Right ventricle myocardium superior (tissue), 1 donor: ENCODE measurements at regions not wholly inside any gene's neighbourhood (a gene's known extent, or its start where the extent isn't known, plus 50 kb on each side); places are given as distances from the start of the nearest gene placed in this dataset.

ENCODE experiments used
- ATAC-seq: fragments of 200-7000 bp; cut with Tn5 transposase; one replicate; pipeline ENCODE4 v1.9.1; 2020; ENCODE audit warnings: mild to moderate bottlenecking; ENCODE audit not compliant: poor library complexity
- DNase-seq: peaks from one replicate; pipeline ENCODE4 v3.0.0-alpha.2; 2020
- intact Hi-C: fragments of 100-400 bp; cut with DNase I; formaldehyde crosslinking; loops from one replicate; pipeline ENCODE4 v1.11.2; 2022
- donor health status: DM: no; HTN: yes; CAD: no; lungs with severe emphysema.

DNA sequence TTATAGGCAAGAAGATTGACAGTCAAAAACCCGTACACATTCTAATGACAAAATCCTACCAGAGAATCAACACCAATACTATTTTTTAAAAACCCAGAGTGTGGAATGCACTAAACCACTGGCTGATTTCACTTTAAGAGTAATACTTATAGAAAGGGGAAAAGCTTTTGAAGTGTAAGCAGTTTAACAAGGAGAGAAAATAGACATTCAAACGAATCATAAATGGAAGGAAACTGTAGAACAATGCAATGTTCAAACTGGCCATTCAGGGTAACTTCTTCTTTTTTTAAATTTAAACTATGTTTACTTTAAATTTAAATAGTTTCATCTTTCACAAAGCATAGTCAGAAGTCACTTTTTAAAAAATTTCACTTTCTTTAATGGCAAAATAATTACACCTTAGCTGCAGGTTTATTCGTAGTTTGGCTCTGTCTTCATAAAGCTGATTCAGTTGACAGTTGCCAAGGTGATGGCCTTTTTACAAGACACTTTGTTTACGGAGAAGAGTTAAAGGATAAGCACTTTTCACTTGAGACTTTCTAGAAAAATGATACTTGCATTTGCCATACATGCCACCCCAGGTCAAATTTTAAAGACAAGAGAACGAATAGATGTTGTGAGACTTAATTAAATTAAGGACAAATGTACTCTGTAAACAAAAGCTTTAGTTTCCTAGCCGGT is 82.4 kb upstream of the KLF3 start:
- no peak for ATAC-seq
- intact Hi-C loops, result no loop called here
- no peak for DNase-seq

DNA sequence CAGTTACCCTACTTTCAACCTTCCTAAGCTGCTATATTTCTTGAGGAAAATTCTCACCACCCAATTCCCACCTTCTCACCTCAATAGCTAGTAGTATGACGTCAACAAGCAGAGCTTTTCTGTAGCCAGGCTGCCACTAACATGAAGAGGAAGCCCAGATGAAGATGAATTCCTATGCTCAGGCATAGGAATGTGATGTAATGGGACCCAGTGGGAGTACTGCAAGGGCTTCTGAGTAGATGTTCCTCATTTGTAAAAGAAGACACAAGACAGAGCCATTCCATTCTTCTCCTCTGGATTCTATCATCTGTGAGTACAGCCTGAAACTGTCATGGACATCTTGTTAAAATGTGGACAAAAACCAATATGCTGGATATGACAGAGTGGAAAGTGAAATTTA is 81.6 kb upstream of the KLF3 start:
- DNase-seq, result no peak
- peak; percentile 58 for ATAC-seq
- intact Hi-C loops, result no loop called here

DNA sequence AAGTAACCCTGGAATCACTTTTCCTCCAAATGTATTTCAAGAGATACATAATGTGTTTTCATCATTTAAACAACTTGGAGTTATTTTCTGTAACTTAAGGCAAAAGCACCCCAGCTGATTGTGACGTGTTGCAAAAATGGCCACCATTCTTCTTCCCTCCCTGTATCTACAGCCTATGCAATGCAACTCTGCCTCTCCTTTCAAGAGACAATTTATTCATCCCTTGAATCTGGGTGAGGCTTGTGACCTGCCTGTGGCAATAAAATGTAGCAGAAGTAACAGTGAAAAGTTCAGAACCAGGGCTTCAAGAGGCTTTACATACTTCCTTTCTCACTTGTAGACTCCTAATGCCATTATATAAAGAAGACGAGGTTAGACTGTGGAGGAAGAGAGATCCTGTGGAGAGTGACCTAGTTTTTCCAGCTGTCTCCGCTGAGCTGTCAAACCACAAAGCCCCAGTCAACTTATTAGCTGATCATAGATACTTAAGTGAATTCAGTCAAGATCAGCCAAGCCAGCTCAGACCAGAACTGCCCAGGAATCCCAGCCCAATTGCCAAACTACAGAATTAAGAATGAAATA is 81.0 kb upstream of the KLF3 start:
- intact Hi-C loops, result no loop called here
- no peak for ATAC-seq
- no peak for DNase-seq

DNA sequence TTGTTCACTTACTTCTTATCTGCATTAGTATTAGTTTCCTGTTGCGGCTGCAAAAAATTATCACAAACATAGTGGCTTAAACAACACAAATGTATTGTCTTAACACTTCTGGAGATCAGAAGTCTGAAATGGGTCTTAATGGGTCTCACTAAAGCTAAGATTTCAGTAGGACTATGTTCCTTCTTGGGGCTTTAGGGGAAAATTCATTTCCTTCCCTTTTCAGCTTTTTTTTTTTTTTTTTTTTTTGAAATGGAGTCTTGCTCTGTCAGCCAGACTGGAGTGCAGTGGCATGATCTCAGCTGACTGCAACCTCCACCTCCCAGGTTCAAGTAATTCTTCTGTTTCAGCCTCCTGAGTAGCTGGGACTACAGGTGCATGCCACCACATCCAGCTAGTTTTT is 78.1 kb upstream of the KLF3 start:
- intact Hi-C loops, result no loop called here
- DNase-seq (no peak), ATAC-seq (no peak)

DNA sequence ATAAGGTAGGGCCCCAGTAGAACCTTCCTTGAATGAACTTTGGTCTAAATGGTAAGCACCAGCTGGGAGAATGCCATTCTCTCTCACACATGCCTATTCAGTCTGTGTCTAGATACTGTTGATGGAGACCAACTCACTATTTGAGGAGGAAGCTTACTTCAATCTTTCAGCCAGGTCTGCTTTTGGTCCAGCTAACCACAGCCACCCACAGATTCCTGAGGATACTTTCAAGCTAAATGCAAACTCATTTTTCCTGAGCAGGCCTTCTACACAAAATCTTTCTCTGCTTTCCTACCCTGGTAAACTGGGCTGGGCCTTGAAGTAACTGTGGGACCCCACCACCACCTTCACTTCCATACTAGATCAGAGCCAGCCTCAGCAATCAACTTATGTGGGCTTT is 76.9 kb upstream of the KLF3 start:
- ATAC-seq (no peak), DNase-seq (no peak)
- intact Hi-C loops, result no loop called here

DNA sequence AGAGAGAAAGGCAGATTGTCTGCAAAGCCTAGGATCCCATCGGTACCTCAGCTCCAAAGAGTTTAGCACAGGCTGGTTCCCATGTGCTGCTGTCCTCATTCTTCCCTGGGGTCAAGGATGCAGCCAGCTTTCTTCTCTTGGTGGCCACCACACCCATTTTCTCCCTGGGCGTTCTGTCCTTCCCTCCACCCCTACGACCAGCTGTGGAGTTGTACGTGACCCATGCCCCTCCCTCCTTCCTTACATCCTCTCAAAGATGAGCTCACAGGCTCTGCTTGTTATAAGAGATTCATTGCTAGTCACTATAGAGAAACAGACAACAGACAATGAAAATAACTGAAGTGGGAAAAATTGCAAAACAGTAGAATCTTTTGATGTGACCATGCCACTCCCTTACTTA is 74.0 kb upstream of the KLF3 start:
- ATAC-seq (peak; percentile 38), DNase-seq (no peak)
- intact Hi-C loops, result no loop called here

DNA sequence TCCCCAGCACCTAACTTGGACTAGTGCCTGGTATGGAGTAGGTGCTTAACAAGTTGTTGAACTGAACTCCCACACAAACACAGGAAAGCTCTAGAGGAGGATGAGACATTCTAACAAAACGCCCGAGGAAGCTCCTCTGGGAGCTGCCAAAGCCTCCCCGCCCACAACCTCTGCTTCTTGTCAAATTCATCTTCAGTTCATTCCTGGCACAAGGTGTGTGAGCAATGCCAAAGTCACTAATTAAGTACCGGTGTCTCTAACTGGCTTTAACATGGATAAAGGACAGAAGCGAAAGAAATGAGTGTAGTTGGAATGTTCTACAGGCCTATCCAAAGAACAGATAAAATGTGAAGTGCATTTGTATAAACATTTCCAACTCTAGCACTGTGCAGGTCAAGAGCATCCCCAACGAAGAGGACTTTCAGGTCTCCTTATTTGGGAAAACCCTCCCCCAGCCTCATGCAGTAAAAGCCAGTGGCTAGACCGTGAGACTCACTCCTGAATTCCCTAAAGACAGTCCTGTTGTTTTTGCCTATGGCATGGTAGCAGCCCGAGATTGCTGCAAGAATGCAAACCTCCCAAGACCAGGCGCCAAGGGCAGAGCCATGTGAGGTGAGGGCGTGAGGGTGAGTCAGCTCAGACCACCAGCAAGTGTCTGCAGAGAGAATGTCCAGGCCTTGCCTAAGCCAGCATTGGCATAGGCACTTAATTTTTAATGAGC is 72.2 kb upstream of the KLF3 start:
- ATAC-seq (no peak), DNase-seq (no peak)
- intact Hi-C loops, result no loop called here

DNA sequence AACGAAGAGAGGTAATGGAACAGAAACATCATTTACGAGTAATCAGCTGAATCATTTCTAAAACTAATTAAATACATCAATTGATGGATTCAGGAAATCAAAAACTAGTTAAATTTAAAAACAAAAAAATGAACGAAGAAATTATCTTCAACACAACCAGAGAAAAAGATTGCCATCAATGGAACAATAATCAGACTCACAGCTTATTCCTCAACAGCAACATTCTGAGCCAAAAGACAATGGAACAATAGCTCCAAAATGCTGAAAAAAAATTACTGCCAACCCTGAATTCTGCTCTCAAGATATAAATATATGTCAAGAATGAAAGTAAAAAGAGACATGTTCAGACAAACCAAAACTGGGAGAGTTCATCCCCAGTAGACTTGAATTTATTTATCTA is 65.5 kb upstream of the KLF3 start:
- intact Hi-C loops, result no loop called here
- DNase-seq, result no peak
- no peak for ATAC-seq

DNA sequence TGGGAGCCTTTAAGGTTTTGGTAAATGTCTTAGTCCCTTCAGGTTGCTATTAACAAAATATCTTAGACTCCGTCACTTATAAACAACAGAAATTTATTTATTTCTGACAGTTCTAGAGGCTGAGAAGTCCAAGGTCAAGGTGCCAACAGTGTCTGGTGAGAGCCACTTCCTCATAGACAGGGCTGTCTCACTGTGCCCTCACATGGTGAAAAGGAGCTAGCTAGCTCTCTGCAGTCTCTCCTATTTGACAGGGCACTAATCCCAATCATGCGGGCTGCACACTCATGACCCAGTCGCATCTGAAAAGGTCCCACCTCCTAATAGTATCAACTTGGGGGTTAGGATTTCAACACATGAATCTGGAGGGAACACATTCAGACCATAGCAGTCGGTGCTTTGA is 63.4 kb upstream of the KLF3 start:
- no peak for ATAC-seq
- no peak for DNase-seq
- intact Hi-C loops, result no loop called here

DNA sequence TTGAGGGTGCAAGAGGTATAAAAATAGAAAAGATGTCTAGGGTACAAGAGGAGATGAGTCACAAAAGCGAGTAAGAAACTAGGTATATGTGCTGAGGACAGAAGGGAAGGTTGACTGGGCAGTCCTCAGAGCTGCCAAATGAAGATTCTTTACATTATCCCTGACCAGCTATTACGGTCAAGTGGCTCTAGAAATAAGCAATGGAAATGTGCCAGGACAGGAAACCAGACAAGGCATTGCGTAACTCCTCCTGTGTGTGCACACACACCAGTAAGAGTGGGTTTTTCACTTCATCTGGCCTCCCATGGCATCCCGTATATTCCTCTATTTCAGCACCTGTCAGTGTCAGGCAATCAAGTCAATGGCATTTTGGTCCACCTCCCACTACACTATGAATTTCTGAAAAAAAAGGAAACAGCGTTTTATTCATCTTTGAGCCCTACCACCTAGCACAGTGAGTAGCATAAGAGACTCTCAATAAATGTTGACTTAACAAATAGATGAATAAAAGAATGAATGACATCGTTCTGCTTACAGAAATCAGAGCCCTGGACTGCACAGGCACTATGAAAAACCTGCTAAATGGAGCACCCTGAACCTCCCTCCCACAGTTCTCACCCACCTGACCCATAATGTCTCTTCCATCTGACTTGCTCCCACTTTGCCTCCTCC is 62.6 kb upstream of the KLF3 start:
- intact Hi-C loops, result no loop called here
- no peak for DNase-seq
- ATAC-seq, result no peak

DNA sequence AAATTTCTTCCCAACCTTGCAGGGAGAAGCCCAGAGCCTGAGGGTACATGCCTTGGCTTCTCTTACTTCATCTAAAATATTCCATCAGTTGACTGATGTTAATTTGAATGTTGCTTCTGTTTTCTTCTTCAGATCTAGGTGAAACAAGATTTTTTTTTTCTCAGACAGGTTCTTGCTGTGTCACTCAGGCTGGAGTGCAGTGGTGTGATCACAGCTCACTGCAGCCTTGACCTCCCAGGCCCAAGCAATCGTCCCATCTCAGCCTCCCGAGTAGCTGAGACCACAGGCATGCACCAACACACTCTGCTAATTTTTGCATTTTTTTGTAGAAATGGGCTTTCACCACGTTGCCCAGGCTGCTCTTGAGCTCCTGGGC is 62.1 kb upstream of the KLF3 start:
- intact Hi-C loops, result no loop called here
- DNase-seq (no peak), ATAC-seq (no peak)

DNA sequence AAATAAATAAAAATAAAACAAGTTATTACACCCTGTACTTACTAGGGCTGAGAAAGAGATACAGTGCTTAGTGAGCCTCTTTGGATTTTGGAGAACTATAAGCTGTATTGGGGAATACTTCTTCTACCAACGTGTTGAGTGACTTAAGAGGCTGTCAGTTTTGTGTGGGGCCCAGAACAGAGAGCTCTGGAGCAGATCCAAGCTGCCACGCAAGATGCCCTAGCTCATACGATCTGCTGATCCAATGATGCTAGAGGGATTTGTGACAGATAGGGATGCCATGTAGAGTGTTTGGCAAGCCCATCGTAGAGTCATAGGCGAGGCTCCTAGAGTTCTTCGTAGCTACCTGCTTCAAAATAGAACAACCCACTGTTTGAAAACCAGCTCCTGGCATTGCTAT is 60.3 kb upstream of the KLF3 start:
- ATAC-seq, result no peak
- intact Hi-C loops, result no loop called here
- no peak for DNase-seq

DNA sequence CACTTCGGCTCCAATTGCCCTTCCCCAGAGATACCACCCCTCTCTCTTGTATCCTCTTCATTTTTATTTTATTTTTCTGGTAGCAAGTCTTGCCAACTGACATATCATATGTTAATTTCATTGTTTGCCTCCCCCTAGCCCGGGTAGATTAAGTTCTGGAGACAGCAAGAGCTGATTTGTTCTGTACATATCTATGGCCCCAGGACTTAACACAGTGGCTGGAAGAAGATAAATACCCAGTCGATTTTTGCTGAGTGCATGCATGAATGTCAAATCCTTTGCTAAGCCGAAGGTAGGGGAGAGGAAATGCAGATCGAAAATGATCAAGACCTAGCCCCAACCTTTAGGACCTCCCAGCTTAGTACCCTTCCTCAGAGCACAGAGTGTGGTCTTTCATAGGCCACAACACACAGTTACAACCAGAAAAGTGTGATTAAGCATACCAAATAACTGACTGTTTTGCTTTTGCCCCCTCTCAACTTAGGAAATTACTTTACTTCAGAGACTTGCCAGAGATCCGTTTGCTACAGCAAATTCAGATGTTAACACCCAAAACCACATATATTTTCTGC is 58.7 kb upstream of the KLF3 start:
- ATAC-seq (no peak), DNase-seq (no peak)
- intact Hi-C loops, result no loop called here

DNA sequence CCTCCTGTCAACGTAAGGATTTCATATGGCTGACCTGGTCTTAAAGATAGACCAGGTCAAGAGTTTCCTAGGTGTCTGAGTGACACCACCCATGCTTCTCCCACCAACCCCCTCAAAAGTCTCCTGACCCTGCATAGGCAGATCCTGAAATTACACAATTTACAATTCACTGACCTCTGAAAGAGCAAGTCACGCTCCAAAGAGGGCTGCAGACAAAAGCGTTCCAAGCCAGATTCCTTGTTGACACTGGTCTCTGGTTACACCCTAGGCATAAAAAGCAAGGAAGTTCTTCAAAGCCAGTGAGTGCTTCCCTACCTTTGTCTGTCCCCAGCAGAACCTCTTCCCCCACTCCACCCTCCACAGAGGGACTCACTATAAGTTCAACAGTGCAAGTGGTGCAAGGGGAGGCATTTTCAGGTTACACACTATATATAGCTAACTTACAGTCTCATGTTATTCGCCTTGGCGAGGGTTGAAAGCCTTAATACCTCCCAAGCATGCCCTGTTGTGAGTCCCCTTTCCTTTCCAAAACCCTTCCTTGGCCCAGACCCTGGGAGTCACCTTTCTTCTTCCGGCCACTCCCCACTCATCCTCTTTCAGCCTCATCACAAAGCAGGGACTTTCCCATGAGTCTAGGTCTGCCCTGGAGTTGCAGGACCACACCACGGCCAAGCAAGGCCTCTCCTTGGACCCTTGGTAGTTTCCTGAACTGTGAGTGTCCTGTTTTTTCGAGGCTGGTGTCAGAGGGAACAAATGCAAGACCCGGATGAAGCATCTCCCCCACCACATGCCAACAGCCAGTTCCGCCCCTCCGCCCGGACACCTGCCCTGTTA is 58.0 kb upstream of the KLF3 start:
- DNase-seq (no peak), ATAC-seq (no peak)
- intact Hi-C loops, result no loop called here

DNA sequence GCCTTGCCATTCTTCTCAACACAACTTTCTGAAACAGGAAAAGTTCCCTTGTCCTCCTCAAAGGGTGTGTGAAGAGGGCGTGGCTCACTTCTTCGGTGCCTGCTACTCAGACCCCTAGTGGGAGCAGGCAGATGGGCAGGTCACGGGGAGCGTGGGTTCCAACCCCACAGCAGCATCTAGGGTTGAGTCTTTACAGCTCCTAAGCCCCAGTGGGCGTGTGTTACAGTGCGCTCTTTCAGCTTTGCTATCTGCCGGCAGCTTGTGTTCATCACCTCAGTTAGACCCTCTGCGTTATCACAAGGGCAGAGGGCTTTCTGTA is 57.5 kb upstream of the KLF3 start:
- intact Hi-C loops, result no loop called here
- ATAC-seq (no peak), DNase-seq (no peak)

DNA sequence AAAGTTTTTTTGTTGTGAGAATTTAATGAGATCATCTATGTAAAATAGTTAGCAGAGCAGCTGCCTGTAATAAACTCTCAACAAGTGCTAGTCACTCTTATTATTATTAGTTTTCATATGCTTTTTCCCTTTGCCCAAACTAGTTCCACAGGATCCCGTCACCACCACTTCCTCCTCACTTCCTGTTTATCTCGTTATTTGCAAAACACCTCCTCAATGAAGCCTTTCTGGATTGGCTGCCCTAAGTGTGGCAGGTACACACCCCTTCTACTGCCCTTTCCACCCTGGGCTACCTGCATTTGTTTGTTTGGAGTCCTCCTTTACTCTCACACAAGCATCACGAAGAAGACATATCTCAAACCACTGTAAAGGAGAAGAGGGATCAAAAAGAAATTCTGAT is 54.4 kb upstream of the KLF3 start:
- DNase-seq (no peak), ATAC-seq (no peak)
- intact Hi-C loops, result no loop called here

DNA sequence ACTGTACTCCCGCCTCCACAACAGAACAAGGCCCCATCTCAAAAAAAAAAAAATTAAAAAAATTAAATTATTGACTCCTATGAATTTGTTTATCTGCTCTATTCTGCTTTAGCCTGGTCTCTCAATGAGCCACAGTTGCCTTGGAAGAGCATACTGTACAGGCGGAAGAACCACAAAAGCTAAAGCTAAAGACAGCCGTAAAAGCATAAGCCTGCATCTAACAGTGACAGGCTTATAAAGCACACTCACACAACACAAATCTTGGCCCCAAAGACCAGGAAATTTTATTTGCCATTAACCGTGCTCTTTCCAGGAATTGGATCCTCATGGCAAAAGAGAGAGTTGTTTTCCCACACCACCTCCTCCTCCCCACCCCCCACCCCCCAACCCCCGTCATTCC is 53.5 kb upstream of the KLF3 start:
- no peak for ATAC-seq
- intact Hi-C loops, result no loop called here
- DNase-seq, result no peak

DNA sequence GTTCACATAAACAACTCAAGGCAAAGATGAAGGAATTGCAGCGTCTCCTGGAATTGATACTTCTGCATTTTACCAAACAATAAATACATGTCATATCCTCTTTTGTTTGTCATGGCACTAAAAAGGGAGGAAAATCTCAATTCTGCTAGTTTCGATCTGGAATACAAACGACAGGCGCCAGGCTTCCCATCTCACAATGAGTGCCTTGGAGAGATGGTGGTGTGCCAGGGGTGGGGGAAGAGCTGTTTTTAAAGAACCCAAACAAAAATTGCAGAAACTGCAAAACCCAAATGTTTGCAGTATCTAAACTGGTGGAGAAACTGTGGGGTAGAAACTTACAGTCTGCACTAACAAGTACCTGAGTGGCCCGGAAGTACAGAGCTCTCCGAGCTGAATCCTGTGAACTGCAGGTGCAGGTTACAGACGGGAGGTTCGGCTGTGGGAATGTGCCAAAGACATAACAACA is 53.0 kb upstream of the KLF3 start:
- DNase-seq (no peak), ATAC-seq (peak; percentile 39)
- intact Hi-C loops, result no loop called here

DNA sequence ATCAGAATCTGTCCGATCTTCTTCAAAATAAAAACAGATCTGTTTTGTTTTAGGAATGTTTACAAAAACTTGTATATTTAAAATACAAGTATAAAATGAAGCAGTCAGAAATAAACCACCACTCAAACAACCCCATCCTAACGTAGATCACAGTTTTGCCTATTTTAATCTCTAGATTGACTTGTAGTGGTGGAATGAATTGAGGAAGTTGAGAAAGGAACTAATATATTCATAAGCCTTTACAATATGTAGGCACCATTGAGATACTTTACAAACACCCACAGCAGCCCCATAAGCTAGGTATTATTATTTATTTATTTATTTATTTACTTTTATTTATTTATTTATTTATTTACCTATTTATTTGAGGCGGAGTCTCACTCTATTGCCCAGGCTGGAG is 52.3 kb upstream of the KLF3 start:
- ATAC-seq (no peak), DNase-seq (no peak)
- intact Hi-C loops, result no loop called here
